ENCODE measurements at regions not wholly inside any gene's neighbourhood (a gene's known extent, or its start where the extent isn't known, plus 50 kb on each side); places are given as distances from the start of the nearest gene placed in this dataset.

- DNase-seq (ENCODE audit: low spot score) (no peak), ATAC-seq (no peak)
- intact Hi-C loops (cut with DNase I): no loop called here
Observed at GRCh38 chr7:54701982-54702381, 57.0 kb downstream of the SEC61G start.

GRCh38 chr7:54699715-54700114 lies 59.3 kb downstream of the SEC61G start:
- no peak for ATAC-seq
- intact Hi-C loops (cut with DNase I): no loop called here
- DNase-seq (ENCODE audit: low spot score): no peak

DNA sequence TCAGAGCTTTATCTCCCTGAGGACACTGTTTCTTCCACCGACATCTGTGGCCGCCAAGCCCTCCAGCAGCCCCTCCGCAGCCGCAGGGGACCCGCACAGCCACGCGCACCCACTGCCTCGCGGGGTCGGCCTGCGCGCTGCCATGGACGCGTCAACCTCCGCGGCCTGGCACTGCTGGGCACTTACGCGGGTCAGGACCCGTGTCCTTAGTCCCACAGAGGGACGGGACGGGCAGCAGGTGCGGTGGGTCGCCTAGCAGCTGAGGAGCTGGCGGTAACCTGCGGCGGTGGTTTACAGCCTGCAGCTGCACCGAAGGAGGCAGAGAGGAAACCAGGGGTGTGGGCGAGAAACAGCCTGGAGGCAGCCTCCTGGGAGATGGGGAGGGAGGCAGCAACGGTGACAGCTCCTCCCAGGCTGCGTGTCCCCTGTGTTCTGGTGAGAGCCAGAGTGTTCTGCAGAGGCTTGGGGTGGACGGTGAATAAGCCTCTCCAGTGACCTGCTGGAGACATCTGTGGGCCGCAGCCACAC lies 61.3 kb downstream of the SEC61G start:
- DNase-seq (ENCODE audit: low spot score): no peak
- intact Hi-C loops (cut with DNase I): no loop called here
- no peak for ATAC-seq

GRCh38 chr7:54690892-54691291 lies 68.1 kb downstream of the SEC61G start:
- no peak for ATAC-seq
- DNase-seq (ENCODE audit: low spot score): no peak
- intact Hi-C loops (cut with DNase I): no loop called here

DNA sequence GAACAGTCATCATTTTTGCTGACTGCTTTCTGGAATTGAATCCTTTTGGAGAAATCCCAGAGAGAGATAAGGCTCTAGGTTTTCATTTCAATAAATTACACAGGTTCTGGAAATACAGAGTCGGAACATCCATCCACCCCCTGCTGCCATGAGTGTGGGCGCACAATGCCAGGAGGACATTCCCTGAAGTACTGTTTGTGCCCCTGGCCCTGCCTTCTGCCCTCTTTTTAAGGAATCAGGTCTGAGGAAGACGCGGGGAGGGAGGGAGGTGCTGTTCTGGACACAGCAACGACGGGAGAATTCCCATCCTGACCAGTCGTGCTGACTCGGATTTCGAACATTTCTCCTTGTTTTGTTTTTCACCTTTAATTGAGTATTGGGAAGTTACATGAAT lies 69.0 kb downstream of the SEC61G start:
- ATAC-seq (no peak), DNase-seq (ENCODE audit: low spot score) (no peak)
- intact Hi-C loops (cut with DNase I): no loop called here

DNA sequence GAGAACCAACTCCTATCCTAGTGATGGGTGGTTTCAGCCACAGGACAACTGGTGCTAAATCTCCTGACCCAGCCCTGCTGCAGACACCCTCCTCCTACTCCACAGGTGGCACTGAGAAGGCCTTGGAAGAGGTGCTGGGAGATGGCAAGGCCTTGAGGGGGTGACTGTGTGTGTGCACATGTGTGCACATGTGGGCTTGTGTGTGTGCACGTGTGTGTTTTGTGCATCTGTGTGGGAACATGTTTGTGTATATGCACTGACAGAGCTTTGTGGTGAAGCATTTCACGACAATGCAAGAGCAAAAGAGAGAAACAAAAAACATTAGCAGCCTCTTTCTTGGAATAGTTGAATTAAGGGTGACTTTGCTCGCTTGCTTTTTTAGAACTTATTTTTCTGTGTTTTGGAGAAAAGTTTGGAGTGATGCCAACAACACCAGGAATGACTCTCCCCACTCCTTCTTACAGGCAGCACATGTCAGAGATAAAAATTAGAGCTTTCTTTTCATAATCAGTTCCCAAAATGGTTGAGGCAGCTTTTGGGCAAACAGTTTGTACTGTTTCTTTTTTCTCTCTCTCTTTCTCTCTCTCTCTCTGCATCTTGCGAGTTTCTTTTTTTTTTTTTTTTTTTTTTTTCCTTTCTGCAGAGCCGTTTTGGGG lies 69.5 kb downstream of the SEC61G start:
- ATAC-seq: no peak
- DNase-seq (ENCODE audit: low spot score): no peak
- intact Hi-C loops (cut with DNase I): no loop called here

DNA sequence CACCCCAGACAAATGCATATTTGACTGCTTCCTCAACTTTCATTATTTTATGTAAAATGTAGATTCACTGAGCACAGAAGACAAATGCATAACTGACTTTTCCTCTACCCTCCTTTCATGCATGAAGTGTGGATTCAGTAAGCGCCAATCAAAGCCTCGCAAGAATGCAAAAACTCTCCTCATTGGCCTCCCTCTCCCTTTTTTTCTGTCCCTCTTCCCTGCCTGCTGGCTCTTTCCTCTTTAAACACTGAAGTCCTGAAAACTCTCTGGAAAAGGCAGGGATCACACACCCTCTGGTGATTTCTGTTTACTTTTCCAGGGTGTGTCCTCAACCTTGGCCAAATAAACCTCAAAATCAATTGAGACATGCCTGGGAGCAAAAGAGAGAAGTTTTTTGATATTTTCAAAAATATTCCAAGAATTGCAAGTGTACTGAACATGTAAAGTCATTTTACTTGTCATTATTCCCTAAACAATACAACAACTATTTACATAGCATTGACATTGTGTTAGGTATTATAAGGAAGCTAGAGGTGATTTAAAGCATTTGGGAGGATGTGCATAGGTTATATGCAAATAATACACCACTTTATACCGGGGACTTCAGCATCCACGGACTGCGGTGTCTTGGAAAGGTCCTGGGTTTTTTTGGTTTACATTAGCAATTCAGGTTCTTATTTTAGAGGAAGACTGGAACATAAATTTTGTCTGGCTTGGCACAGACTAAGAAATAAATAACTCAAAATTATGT lies 71.4 kb downstream of the SEC61G start:
- intact Hi-C loops (cut with DNase I): no loop called here
- no peak for DNase-seq (ENCODE audit: low spot score)
- ATAC-seq: no peak

GRCh38 chr7:54680377-54681005 lies 78.5 kb downstream of the SEC61G start:
- DNase-seq (ENCODE audit: low spot score) (no peak), ATAC-seq (no peak)
- intact Hi-C loops (cut with DNase I): no loop called here

DNA sequence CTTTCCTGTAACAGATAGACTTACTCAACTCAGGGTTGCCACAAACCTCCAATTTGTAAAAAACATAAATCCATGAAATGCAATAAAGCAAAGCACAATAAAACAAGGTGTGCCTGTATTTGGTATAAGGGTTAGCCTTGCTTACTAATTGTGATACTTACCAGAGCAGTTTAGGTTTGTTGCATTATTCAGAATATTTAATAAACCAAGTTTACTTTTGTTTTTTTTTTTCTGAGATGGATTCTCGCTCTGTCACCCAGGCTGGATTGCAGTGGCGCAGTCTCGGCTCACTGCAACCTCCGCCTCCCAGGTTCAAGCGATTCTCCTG lies 79.6 kb downstream of the SEC61G start:
- DNase-seq (ENCODE audit: low spot score) (no peak), ATAC-seq (no peak)
- intact Hi-C loops (cut with DNase I): no loop called here

GRCh38 chr7:54678763-54679489 lies 80.1 kb downstream of the SEC61G start:
- DNase-seq (ENCODE audit: low spot score): no peak
- intact Hi-C loops (cut with DNase I): no loop called here
- no peak for ATAC-seq

DNA sequence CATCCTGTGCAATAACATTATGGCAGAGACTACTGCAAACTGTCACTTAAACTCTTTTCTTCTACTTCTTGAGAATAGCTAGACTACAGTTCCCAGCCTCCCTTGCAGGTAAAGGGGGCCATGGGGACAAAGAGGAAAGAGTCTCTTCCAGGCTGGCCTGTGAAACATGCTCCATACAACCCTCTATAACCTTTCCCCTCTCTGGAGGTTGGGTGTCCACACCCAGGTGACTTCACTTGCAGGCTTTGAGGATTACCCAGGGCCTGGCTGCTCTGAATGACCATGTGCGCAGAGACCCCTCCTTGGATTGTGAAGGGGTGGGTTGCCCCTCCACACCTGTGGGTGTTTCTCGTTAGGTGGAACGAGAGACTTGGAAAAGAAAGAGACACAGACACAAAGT lies 84.1 kb downstream of the SEC61G start:
- no peak for ATAC-seq
- DNase-seq (ENCODE audit: low spot score): no peak
- intact Hi-C loops (cut with DNase I): no loop called here

- DNase-seq (ENCODE audit: low spot score) (no peak), ATAC-seq (no peak)
- intact Hi-C loops (cut with DNase I): no loop called here
Observed at GRCh38 chr7:54672519-54672918, 86.5 kb downstream of the SEC61G start.

- DNase-seq (ENCODE audit: low spot score): peak; percentile 64
- intact Hi-C loops (cut with DNase I): no loop called here
- peak; percentile 81 for ATAC-seq
Observed at GRCh38 chr7:54664235-54665228, 94.5 kb downstream of the SEC61G start.

DNA sequence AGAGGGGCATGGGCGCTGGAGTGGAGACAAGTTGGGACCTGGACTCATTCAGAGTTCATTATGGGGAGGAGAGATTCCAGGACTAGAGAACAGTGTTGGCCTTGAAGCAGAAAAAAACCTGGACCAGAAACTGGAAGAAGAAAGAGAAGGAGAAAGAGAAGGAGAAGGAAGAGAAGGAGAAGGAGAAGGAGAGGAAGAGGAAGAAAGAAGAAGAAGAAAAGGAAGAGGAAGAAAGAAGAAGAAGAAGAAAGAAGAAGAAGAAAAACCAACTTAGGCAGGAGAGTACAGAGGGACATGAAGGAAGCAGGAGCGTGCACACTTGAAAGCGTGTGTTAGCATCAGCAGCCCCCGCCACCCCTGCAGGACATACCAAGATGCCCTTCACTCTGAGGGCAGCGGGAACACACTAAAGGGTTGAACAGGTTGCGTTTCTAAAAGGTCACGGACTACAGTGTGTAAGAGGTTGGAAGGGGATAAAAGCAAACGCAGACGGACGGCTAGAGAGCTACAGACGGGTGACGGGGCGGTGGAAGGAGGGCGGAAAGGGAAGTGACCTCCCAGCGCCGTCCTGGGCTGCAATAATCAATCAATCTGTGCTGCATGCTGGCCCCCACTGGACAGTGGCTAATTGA lies 95.3 kb downstream of the SEC61G start:
- ATAC-seq (no peak), DNase-seq (ENCODE audit: low spot score) (no peak)
- intact Hi-C loops (cut with DNase I): no loop called here

DNA sequence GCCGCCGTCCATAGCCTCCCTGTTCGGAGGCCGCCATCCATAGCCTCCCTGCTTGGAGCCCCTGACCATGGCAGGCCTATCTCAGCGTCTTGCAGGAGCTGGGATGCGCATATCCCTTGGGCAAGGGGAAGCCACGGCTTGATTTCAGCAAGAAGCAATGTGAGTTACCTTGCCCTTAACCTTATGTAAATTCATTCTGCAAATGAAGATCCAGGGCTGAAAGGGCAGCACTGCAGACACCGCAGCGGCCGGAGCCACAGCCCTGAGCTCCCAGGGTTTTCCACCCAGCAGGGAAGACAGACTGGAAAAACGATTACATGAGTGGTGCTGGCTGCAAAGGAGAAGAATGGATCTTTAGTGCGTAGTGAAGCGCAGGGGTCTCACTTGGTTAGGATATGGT lies 95.8 kb downstream of the SEC61G start:
- no peak for ATAC-seq
- intact Hi-C loops (cut with DNase I): no loop called here
- no peak for DNase-seq (ENCODE audit: low spot score)

DNA sequence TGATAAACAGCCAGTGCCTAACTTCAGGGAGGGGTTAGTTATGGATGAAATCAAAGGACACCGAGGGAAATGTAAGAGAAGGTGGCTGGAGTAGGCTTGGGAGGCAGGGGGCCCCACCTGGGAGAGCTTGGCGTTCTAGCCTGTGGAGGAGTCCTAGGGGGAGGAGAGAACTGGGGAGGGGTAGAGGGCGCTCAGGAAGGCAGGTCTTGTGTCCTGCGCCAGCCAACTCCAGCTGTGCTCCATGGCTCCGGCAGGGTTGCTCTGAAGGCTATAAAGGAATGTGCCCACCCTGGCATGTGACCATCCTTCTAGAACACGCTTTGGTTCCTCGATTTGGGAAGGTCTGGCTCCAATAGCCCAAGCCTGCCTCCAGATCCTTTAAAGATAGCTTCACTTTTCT lies 96.3 kb downstream of the SEC61G start:
- intact Hi-C loops (cut with DNase I): no loop called here
- ATAC-seq (no peak), DNase-seq (ENCODE audit: low spot score) (no peak)

GRCh38 chr7:54653905-54654304 lies 105.1 kb downstream of the SEC61G start:
- intact Hi-C loops (cut with DNase I): no loop called here
- ATAC-seq: no peak
- no peak for DNase-seq (ENCODE audit: low spot score)

GRCh38 chr7:54643064-54643463 lies 100.9 kb downstream of the VSTM2A start:
- no peak for ATAC-seq

More at GRCh38 chr7:54643064-54643463, 100.9 kb downstream of the VSTM2A start:
- intact Hi-C loops (cut with DNase I): no loop called here
- DNase-seq (ENCODE audit: low spot score): no peak
